ENCODE measurements at regions not wholly inside any gene's neighbourhood (a gene's known extent, or its start where the extent isn't known, plus 50 kb on each side); places are given as distances from the start of the nearest gene placed in this dataset.

DNA sequence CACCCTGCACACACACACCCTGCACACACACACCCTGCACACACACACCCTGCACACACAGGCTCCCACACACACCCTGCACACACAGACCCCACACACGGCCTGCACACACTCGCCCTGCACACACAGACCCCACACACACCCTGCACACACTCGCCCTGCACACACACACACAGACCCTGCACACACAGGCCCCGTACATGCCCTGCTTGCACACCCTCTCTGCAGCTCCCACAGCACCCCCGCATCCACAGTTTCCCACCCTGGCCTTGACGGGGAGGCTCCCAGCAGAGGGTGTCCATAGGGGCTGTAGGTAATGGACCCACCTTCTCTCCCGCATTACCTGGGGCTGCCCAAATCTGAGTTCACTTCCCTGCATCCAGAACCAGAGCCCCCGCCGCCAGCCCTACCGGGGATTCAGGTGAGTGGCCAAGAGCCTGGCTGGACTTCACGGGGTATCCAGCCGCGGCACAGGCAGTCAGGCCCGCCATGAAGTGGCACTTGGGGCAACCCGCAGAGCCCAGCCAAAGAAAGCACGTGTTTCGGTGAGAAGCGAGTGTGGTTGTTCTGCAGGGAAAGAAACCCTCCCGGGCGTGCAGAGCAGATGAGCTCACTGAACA is 88.6 kb upstream of the GPC1 start:
- no peak for DNase-seq (ENCODE audit: low spot score)

DNA sequence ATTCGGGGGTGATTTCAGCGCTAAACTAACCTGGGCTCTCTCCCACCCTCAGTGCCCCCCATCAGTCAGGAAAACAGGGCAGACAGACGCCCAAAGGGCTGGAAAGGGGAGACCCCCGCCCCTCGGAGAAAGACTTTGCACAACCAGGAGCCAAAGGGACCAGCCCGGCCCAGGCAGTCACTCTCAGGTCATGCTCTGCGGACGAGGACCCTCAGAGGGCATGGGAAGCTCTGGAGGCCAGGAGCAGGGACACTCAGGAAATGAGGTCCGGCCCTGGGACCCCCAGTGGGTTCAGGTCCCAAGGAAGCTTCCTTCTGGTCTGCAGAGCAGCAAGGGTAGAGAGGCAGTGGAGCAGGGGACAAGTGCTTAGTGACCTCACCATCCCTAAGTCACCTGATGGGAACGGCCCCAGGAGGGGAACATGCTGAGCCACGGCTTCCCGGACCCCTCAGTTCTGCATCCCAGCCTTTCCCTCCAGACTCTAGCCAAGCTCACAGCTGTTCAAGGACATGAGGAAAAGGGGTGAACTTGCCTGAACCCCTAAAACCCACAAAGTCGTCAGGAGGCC is 88.0 kb upstream of the GPC1 start:
- DNase-seq (ENCODE audit: low spot score): no peak

GRCh38 chr2:240347949-240348500 is 87.4 kb upstream of the GPC1 start:
- DNase-seq (ENCODE audit: low spot score): no peak

- no peak for DNase-seq (ENCODE audit: low spot score)
These were observed 86.9 kb upstream of the GPC1 start for GRCh38 chr2:240348522-240348921.

GRCh38 chr2:240349133-240350005 is 86.1 kb upstream of the GPC1 start:
- no peak for DNase-seq (ENCODE audit: low spot score)

GRCh38 chr2:240350006-240350355 is 85.5 kb upstream of the GPC1 start:
- no peak for DNase-seq (ENCODE audit: low spot score)

- no peak for DNase-seq (ENCODE audit: low spot score)
These were observed 84.8 kb upstream of the GPC1 start for GRCh38 chr2:240350696-240351087.

- DNase-seq (ENCODE audit: low spot score): no peak
These were observed 84.2 kb upstream of the GPC1 start for GRCh38 chr2:240351088-240351741.

DNA sequence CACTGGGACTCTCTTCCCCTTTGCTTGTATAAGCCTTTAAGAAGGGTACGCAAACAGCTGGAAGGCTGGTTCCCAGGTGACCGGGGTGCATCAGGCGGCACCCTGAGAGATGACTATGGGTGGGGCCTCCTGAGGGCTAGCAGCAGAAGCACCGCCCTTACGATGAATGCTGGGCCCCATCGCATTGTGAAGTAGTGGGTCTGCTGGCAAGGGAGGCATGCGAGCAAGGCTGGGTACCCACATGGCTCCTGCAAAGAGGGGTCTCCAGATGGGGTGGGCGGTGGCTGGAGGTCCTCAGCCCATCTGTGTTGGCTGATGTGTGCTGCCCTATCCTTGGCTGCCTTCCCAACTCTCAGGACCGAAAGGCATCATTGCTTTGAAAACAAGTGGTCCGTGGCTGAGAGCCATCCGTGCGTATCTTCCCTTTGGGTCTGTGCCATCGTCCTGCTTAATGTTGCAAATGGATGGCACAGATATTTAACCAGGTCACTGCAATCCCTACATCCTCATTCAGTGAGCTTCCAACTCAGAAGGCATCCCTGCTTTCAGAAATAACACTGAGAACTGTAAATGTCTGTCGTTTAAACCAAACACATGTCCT is 83.5 kb upstream of the GPC1 start:
- no peak for DNase-seq (ENCODE audit: low spot score)

GRCh38 chr2:240353086-240353798 is 82.2 kb upstream of the GPC1 start:
- DNase-seq (ENCODE audit: low spot score): no peak

DNA sequence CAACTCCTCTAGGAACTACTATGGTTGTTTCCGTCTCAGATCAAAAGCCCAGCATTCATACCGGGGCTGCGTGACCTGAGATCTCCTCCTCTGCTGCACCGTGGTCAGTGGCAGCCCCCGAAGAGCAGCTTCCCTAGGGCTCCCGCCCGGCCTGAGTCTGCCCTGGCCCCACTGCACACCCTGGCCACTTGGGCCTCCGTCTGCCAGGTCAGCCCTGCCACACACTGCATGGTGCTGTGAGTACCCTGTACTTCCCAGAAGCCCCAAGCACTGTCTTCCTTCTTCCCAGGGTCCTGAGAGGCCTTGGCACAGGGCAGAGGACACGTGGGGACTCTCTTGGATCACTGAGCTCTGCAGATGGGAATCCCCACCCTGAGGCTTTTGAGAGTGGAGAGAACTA is 81.5 kb upstream of the GPC1 start:
- no peak for DNase-seq (ENCODE audit: low spot score)

DNA sequence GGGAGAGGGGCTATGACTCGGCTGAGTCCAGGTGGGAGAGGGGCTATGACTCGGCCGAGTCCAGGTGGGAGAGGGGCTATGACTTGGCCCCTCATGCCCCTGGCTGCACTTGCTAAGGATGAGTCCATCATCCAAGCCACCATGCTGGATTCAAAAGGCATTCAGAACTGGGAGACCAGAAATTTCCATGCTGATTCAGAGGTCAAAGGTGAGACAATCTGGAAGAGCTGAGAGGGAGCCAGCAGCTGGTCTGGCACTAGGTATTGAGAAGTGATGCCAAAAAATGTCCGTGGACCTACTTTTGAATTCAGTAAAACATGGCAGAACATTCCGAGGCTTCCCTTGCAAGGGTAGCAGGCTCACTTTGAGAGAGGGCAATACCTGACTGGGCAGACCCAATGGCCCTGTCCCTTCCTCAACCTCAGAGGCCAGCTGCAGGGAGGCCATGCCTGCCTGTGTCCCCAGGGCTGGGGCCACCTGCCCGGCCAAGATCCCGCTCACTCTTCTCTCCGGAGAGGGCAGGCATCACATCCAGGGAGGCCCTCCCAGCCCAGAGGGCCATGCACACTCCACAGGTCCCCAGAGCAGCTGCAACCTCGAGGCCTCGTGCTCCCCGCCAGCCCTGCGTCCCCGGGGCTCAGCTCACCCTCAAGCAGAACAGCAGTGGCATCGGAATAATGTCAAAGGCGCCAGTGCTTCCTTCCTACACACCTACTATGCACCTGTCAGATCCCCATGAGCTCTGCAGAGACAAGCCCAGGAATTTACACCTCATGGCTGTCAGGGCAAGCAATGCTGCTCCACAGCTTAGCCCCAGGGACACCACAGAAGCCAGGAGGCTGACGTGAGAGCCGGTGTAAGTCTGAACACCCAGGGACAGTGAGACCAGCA is 80.2 kb upstream of the GPC1 start:
- DNase-seq (ENCODE audit: low spot score): no peak

DNA sequence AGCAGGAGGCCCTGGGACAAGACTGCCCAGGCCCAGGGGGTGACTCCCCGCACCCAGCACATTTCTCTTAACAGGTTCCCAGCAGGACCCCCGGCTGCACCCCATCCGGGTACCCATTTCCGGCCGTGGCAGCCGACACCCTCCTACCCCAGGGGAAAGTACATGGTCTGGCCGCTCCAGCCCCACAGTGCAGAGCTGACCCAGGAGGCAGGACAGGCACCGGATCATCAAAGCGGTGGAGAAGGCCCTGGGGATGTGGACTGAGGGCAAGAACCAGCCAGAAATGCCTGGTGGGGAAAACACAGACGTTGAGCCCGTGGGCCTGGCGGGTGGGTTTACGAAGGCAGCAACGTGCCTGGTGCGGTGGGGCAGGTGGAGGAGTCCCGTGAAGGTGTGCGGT is 79.5 kb upstream of the GPC1 start:
- DNase-seq (ENCODE audit: low spot score): no peak

DNA sequence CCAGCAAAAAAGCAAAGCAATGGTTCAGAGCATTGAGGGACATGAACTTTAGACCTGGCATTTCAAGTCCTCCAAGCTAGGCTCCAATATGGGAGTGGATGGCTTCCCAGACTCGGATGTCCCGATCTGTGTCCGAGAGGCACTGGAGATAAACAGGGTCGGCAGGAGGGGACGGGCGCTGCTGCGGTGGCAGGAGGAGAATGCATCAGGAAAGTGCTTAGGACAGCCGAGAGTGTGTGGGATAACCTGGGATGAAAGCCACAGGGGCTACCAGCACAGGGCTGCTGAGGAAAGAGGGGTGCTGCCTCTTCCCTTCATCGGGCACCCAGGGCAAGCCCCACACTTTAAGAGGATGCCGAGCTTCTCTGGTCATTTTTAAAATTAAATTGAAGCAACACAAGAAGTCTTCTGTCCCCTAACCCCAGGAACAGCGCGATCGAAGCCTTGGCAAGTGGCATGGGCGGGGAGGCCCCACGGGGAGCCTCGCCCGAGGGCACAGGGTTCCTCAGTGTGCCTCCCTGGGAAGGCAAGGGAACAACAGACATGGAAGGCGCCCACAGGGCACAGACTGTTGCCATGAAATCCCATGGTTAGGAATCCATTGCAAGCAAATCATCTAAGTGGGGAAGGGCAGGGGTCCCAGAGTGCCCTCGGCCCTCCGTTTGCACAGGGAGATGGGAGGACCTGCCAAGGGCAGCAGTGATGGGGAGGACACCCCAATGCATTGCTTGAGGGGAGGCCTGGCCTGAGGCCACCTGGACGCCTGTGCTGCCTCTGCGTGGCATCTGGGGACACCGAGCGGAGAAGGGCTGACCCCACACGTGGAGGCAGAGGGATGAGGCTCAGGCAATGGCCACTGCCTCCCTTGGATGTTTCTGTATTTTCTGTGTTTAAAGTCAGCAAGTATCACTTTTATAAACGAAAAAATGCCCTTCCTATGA is 78.5 kb upstream of the GPC1 start:
- DNase-seq (ENCODE audit: low spot score): no peak

- no peak for DNase-seq (ENCODE audit: low spot score)
These were observed 77.8 kb upstream of the GPC1 start for GRCh38 chr2:240357641-240358012.

GRCh38 chr2:240358080-240358479 is 77.4 kb upstream of the GPC1 start:
- no peak for DNase-seq (ENCODE audit: low spot score)

DNA sequence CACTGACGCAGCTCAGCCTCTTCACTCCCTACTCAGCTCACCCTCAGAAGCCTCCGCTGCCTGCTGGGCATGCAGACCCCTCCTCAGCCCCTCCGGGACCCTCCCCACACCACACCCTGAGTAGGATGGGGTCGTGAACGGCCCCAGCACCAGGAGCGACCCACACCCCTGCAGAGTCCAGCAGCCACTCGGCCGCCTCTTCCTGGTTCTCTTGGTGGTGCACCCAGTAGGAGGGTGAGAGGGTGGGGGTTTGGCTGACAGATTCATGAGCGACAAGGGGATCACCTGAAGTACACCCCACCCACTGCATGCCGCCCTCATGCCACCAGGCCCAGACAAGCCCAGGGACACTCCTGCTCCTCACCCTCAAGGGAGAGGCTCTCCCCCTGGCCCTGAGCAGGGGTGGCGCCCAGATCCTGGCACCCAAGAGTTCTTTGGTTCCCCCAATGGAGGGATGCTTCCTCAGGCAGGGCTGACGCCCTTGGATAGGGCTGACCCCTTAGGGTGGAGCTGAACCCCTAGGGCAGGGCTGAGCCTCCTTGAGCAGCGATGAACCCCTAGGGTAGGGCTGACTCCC is 76.6 kb upstream of the GPC1 start:
- DNase-seq (ENCODE audit: low spot score): no peak

DNA sequence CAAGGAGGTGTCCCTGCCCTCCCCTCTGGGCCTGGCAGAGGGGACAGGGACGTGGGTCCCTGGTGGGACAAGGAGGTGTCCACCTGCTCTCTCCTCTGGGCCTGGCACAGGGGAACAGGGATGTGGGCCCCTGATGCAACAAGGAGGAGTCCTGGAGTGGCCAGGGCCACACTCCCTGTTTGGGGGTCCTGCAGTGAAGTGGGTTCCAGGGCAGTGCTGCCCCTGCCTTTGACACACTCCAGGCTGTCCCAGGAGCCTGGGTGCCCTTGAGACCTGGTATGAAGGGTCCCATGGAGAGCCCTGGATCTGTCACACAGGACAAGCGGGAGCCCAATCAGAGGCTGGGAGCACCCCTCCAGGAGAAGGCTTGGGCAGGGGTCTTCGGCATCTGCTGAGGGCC is 75.8 kb upstream of the GPC1 start:
- no peak for DNase-seq (ENCODE audit: low spot score)
